ENCODE measurements at regions not wholly inside any gene's neighbourhood (a gene's known extent, or its start where the extent isn't known, plus 50 kb on each side); places are given as distances from the start of the nearest gene placed in this dataset.

GRCh38 chr18:52008736-52009135 lies 331.3 kb upstream of the DCC start:
- no peak overlapping the region for H3K4me3 Mint-ChIP-seq
- Histone ChIP-seq H3K36me3 (ENCODE audit: insufficient read depth, low read length) (no peaks in the 10 kb centered on the region), H3K4me3 (ENCODE audit: low read length) (no peak overlapping the region), H3K27me3 (ENCODE audit: control insufficient read depth in 1 of 2, insufficient read depth in 2 of 2, low read length in 2 of 2) (no peaks in the 10 kb centered on the region), H3K9me3 (ENCODE audit: control insufficient read depth in 1 of 2, insufficient read depth in 1 of 2, low read length in 2 of 2) (no peaks in the 10 kb centered on the region), H3K4me1 (ENCODE audit: insufficient read depth, low read length) (no peaks in the 10 kb centered on the region), H3K27ac (ENCODE audit: low read depth in 1 of 2, low read length in 2 of 2) (no peak overlapping the region)
- ChIA-PET CTCF (no interaction called here), POLR2A (no interaction called here)
- peaks cover 8% of the 10 kb centered on the region for H3K9me3 Mint-ChIP-seq
- no peaks in the 10 kb centered on the region for H3K4me1 Mint-ChIP-seq (ENCODE audit: low read depth)
- ATAC-seq (ENCODE audit: poor library complexity) (no peak), DNase-seq (no peak)
- no peaks in the 10 kb centered on the region for H3K36me3 Mint-ChIP-seq (ENCODE audit: low read depth)
- intact Hi-C loops (cut with DNase I, micrococcal nuclease), result no loop called here
- H3K27me3 Mint-ChIP-seq, result no peaks in the 10 kb centered on the region
- no peak overlapping the region for H3K27ac Mint-ChIP-seq
- TF ChIP-seq CTCF (IDR thresholded peaks at IDR 0.05), result no peak

GRCh38 chr18:52009958-52010357 lies 330.0 kb upstream of the DCC start:
- Histone ChIP-seq H3K9me3 (ENCODE audit: control insufficient read depth in 1 of 2, insufficient read depth in 1 of 2, low read length in 2 of 2) (no peaks in the 10 kb centered on the region), H3K4me3 (ENCODE audit: low read length) (no peak overlapping the region), H3K27me3 (ENCODE audit: control insufficient read depth in 1 of 2, insufficient read depth in 2 of 2, low read length in 2 of 2) (no peaks in the 10 kb centered on the region), H3K4me1 (ENCODE audit: insufficient read depth, low read length) (no peaks in the 10 kb centered on the region), H3K27ac (ENCODE audit: low read depth in 1 of 2, low read length in 2 of 2) (no peak overlapping the region), H3K36me3 (ENCODE audit: insufficient read depth, low read length) (no peaks in the 10 kb centered on the region)
- DNase-seq, result no peak
- CTCF ChIA-PET, result no interaction called here
- ATAC-seq (ENCODE audit: poor library complexity), result no peak
- no peaks in the 10 kb centered on the region for H3K36me3 Mint-ChIP-seq (ENCODE audit: low read depth)
- H3K4me3 Mint-ChIP-seq, result no peak overlapping the region
- H3K9me3 Mint-ChIP-seq, result peaks cover 8% of the 10 kb centered on the region
- H3K4me1 Mint-ChIP-seq (ENCODE audit: low read depth), result no peaks in the 10 kb centered on the region
- no peak overlapping the region for H3K27ac Mint-ChIP-seq
- intact Hi-C loops (cut with DNase I, micrococcal nuclease), result no loop called here
- no peaks in the 10 kb centered on the region for H3K27me3 Mint-ChIP-seq
- TF ChIP-seq CTCF (IDR thresholded peaks at IDR 0.05), result no peak
- POLR2A ChIA-PET, result no interaction called here

GRCh38 chr18:52045946-52046675 lies 293.9 kb upstream of the DCC start:
- Mint-ChIP-seq H3K4me1 (ENCODE audit: low read depth) (no peaks in the 10 kb centered on the region), H3K4me3 (no peak overlapping the region), H3K9me3 (peaks cover 2% of the 10 kb centered on the region), H3K36me3 (ENCODE audit: low read depth) (no peaks in the 10 kb centered on the region), H3K27me3 (no peaks in the 10 kb centered on the region), H3K27ac (no peak overlapping the region)
- no peak for ATAC-seq (ENCODE audit: poor library complexity)
- no peaks in the 10 kb centered on the region for H3K4me1 ChIP-seq (ENCODE audit: insufficient read depth, low read length)
- no peak for DNase-seq
- intact Hi-C loops (cut with DNase I, micrococcal nuclease), result no loop called here
- no peak for TF ChIP-seq CTCF (IDR thresholded peaks at IDR 0.05)
- ChIA-PET CTCF (no interaction called here), POLR2A (no interaction called here)
- no peak overlapping the region for H3K4me3 ChIP-seq (ENCODE audit: low read length)
- H3K27ac ChIP-seq (ENCODE audit: low read depth in 1 of 2, low read length in 2 of 2), result no peak overlapping the region
- H3K27me3 ChIP-seq (ENCODE audit: control insufficient read depth in 1 of 2, insufficient read depth in 2 of 2, low read length in 2 of 2), result no peaks in the 10 kb centered on the region
- no peaks in the 10 kb centered on the region for H3K36me3 ChIP-seq (ENCODE audit: insufficient read depth, low read length)
- no peaks in the 10 kb centered on the region for H3K9me3 ChIP-seq (ENCODE audit: control insufficient read depth in 1 of 2, insufficient read depth in 1 of 2, low read length in 2 of 2)

All from CD4-positive, alpha-beta T cell (primary cell).